GM12874 (cell line): ENCODE measurements at regions not wholly inside any gene's neighbourhood (a gene's known extent, or its start where the extent isn't known, plus 50 kb on each side); places are given as distances from the start of the nearest gene placed in this dataset.

ENCODE experiments used
- CTCF ChIP-seq: IDR thresholded peaks from 2 replicates; pipeline ENCODE4 v1.5.1; 2011; ENCODE audit warnings: low read depth, mild to moderate bottlenecking, control low read depth, low read length, moderate library complexity; ENCODE audit not compliant: insufficient read depth

GRCh38 chr1:11400567-11400966 lies 78.4 kb upstream of the DISP3 start:
- no peak for TF ChIP-seq CTCF

- TF ChIP-seq CTCF = no peak
Measured at GRCh38 chr1:11406845-11407244, 72.1 kb upstream of the DISP3 start.

- TF ChIP-seq CTCF = no peak
Measured at GRCh38 chr1:11407301-11407994, 71.5 kb upstream of the DISP3 start.

GRCh38 chr1:11412141-11412540 lies 66.8 kb upstream of the DISP3 start:
- no peak for TF ChIP-seq CTCF

- no peak for TF ChIP-seq CTCF
Measured at GRCh38 chr1:11413986-11414391, 65.0 kb upstream of the DISP3 start.

GRCh38 chr1:11414926-11415538 lies 63.9 kb upstream of the DISP3 start:
- no peak for TF ChIP-seq CTCF

- TF ChIP-seq CTCF = no peak
Measured at GRCh38 chr1:11417162-11417561, 61.8 kb upstream of the DISP3 start.
